GM20000 (cell line): ENCODE measurements at regions not wholly inside any gene's neighbourhood (a gene's known extent, or its start where the extent isn't known, plus 50 kb on each side); places are given as distances from the start of the nearest gene placed in this dataset.

Experiments
- DNase-seq: peaks from one replicate; pipeline ENCODE4 v3.0.0; 2012; ENCODE audit warnings: low spot score
- CTCF ChIP-seq: IDR thresholded peaks from 2 replicates; pipeline ENCODE4 v1.5.1; 2012; ENCODE audit warnings: mild to moderate bottlenecking, control low read depth; ENCODE audit errors: extremely low read depth, missing control alignments

GRCh38 chr17:5955764-5956163, 114.4 kb upstream of the WSCD1 start:
- no peak for DNase-seq
- no peak for TF ChIP-seq CTCF

GRCh38 chr17:5958850-5959249, 111.3 kb upstream of the WSCD1 start:
- DNase-seq, result no peak
- TF ChIP-seq CTCF, result no peak

- DNase-seq, result no peak
- no peak for TF ChIP-seq CTCF
These were observed 107.8 kb upstream of the WSCD1 start for GRCh38 chr17:5962371-5962770.

GRCh38 chr17:5971969-5972368, 98.2 kb upstream of the WSCD1 start:
- DNase-seq, result no peak
- no peak for TF ChIP-seq CTCF

GRCh38 chr17:5973410-5973809, 96.8 kb upstream of the WSCD1 start:
- DNase-seq, result no peak
- no peak for TF ChIP-seq CTCF

GRCh38 chr17:5975661-5976060, 94.5 kb upstream of the WSCD1 start:
- no peak for DNase-seq
- TF ChIP-seq CTCF, result no peak

- DNase-seq, result no peak
- TF ChIP-seq CTCF, result no peak
These were observed 93.9 kb upstream of the WSCD1 start for GRCh38 chr17:5976251-5976650.
